Fibroblast of lung (primary cell): ENCODE measurements at regions not wholly inside any gene's neighbourhood (a gene's known extent, or its start where the extent isn't known, plus 50 kb on each side); places are given as distances from the start of the nearest gene placed in this dataset.

ENCODE experiments used
- CTCF ChIP-seq, 2 donors: IDR thresholded peaks in 1 of 2; conservative IDR thresholded peaks in 1 of 2; 1 replicate in 1 of 2; 2 replicates in 1 of 2; pipeline ENCODE4 v1.5.1; 2011 to 2012; ENCODE audit warnings: low read length in 2 of 2, control low read depth in 1 of 2, inconsistent platforms in 1 of 2, low read depth in 1 of 2, mild to moderate bottlenecking in 1 of 2
- EZH2 ChIP-seq: IDR thresholded peaks from 2 replicates; pipeline ENCODE4 v1.5.1; 2012; ENCODE audit warnings: low read length, control low read depth, mild to moderate bottlenecking; ENCODE audit errors: missing control alignments

DNA sequence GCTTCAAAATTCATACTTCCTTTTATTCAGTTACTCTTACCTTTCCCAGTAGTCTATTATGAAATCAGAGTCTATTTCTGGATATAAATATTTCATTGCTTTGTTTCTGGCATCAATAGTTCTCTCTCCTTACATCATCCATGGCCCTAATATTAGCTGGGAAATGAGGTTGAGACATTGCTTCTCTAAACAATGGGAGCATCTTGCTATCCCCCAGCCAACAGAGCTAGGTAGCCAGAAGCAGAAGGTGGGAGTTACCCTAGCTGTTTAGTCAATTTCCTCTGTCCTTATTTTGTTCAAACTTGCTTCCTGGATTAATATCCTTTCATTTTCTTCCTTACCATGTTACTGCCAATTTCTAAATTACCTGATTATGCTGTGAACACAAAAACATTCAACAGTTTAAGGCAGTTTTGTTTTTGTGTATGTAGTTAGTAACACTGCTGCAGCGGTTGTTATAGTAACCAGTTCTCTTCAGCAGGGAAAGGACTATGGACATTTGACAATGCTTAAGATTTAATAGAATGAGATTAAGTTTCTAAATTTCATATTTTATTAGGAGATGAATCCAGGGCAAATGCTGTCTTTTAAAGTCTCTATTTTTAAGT is 160.5 kb upstream of the KCNJ3 start:
- TF ChIP-seq CTCF (conservative IDR thresholded peaks at IDR 0.05 in 1 of 2, IDR thresholded peaks at IDR 0.05 in 1 of 2; ENCODE audit: low read depth in 1 of 2, low read length in 2 of 2): no peak
- no peak for TF ChIP-seq EZH2
